ENCODE measurements at regions not wholly inside any gene's neighbourhood (a gene's known extent, or its start where the extent isn't known, plus 50 kb on each side); places are given as distances from the start of the nearest gene placed in this dataset.

DNA sequence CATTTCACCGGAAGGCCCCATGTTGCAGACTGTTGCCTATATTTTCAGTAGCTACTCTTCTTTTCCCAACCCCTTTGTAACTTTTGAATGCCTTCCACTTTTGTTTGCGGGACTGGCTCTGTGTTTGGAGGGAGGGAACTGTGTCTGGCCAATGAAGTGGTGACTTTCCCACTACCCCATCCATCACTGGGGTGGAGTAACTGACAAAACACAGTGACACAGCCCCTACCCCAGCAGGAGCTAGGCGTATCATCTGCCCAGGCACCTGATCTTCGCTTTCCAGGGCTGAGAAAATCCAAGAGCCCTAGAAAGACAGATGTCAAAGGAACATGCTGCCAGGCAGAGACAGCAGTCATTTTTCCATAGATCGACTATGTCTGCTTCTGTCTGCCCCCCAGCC is 710.6 kb upstream of the CELF2 start:
- TF ChIP-seq, protein P1, sequence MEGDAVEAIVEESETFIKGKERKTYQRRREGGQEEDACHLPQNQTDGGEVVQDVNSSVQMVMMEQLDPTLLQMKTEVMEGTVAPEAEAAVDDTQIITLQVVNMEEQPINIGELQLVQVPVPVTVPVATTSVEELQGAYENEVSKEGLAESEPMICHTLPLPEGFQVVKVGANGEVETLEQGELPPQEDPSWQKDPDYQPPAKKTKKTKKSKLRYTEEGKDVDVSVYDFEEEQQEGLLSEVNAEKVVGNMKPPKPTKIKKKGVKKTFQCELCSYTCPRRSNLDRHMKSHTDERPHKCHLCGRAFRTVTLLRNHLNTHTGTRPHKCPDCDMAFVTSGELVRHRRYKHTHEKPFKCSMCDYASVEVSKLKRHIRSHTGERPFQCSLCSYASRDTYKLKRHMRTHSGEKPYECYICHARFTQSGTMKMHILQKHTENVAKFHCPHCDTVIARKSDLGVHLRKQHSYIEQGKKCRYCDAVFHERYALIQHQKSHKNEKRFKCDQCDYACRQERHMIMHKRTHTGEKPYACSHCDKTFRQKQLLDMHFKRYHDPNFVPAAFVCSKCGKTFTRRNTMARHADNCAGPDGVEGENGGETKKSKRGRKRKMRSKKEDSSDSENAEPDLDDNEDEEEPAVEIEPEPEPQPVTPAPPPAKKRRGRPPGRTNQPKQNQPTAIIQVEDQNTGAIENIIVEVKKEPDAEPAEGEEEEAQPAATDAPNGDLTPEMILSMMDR (conservative IDR thresholded peaks at IDR 0.05 in 1 of 2, IDR thresholded peaks at IDR 0.05 in 1 of 2; ENCODE audit: extremely low read depth in 1 of 2, insufficient read depth in 1 of 2, low read depth in 1 of 2, low read length in 2 of 2) = no peak
- no peak for TF ChIP-seq EZH2 (IDR thresholded peaks at IDR 0.05; ENCODE audit: borderline replicate concordance, low read length)

Data from mammary epithelial cell (primary cell).